ENCODE measurements at regions not wholly inside any gene's neighbourhood (a gene's known extent, or its start where the extent isn't known, plus 50 kb on each side); places are given as distances from the start of the nearest gene placed in this dataset.

- Histone ChIP-seq H3K27me3 (ENCODE audit: control insufficient read depth, insufficient read depth, low read length) (no peaks in the 10 kb centered on the region), H3K9me3 (ENCODE audit: control insufficient read depth, insufficient read depth, low read depth, low read length) (no peaks in the 10 kb centered on the region), H3K27ac (ENCODE audit: low read depth, low read length) (no peak overlapping the region), H3K4me1 (ENCODE audit: control insufficient read depth, insufficient read depth, low read length) (peaks cover 16% of the 10 kb centered on the region), H3K4me3 (ENCODE audit: low read depth, low read length) (no peak overlapping the region), H3K9ac (ENCODE audit: low read length) (no peak overlapping the region), H3K36me3 (ENCODE audit: control insufficient read depth, insufficient read depth, low read length) (no peaks in the 10 kb centered on the region)
Measured at GRCh38 chr14:65962952-65963351, 523.2 kb upstream of the CCDC196 start.

DNA sequence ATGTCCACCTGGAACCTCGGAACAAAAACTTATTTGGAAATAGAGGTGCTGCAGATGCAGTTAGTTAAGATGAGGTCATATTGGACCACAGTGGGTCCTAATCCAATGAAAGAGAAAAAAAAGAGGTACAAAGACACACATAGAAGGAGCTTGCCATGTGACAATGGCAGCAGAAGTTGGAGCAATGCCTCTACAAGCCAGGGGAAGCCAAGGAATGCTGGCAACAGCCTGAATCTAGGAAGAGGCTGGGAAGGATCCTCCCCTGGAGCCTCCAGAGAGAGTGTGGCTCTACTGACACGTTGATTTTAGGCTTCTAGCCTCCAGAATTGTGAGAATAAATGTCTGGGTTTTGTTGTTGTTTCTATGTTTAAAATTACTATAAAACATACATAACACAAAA, 521.8 kb upstream of the CCDC196 start:
- H3K27me3 ChIP-seq (ENCODE audit: control insufficient read depth, insufficient read depth, low read length), result no peaks in the 10 kb centered on the region
- no peaks in the 10 kb centered on the region for H3K36me3 ChIP-seq (ENCODE audit: control insufficient read depth, insufficient read depth, low read length)
- no peaks in the 10 kb centered on the region for H3K9me3 ChIP-seq (ENCODE audit: control insufficient read depth, insufficient read depth, low read depth, low read length)
- H3K4me1 ChIP-seq (ENCODE audit: control insufficient read depth, insufficient read depth, low read length), result peaks cover 5% of the 10 kb centered on the region; the same call in 1 of the 2 replicates
- H3K9ac ChIP-seq (ENCODE audit: low read length), result no peak overlapping the region
- H3K4me3 ChIP-seq (ENCODE audit: low read depth, low read length), result no peak overlapping the region
- no peak overlapping the region for H3K27ac ChIP-seq (ENCODE audit: low read depth, low read length)

- Histone ChIP-seq H3K4me3 (ENCODE audit: low read depth, low read length) (no peak overlapping the region), H3K9me3 (ENCODE audit: control insufficient read depth, insufficient read depth, low read depth, low read length) (no peaks in the 10 kb centered on the region), H3K27ac (ENCODE audit: low read depth, low read length) (no peak overlapping the region), H3K9ac (ENCODE audit: low read length) (no peak overlapping the region), H3K27me3 (ENCODE audit: control insufficient read depth, insufficient read depth, low read length) (no peaks in the 10 kb centered on the region), H3K4me1 (ENCODE audit: control insufficient read depth, insufficient read depth, low read length) (peaks cover 5% of the 10 kb centered on the region; the same call in 1 of the 2 replicates), H3K36me3 (ENCODE audit: control insufficient read depth, insufficient read depth, low read length) (no peaks in the 10 kb centered on the region)
Measured at GRCh38 chr14:65966188-65966587, 520.0 kb upstream of the CCDC196 start.

GRCh38 chr14:65972346-65972870, 513.8 kb upstream of the CCDC196 start:
- no peak overlapping the region for H3K27ac ChIP-seq (ENCODE audit: low read depth, low read length)
- no peak overlapping the region for H3K9ac ChIP-seq (ENCODE audit: low read length)
- H3K9me3 ChIP-seq (ENCODE audit: control insufficient read depth, insufficient read depth, low read depth, low read length), result no peaks in the 10 kb centered on the region
- H3K27me3 ChIP-seq (ENCODE audit: control insufficient read depth, insufficient read depth, low read length), result no peaks in the 10 kb centered on the region
- H3K4me1 ChIP-seq (ENCODE audit: control insufficient read depth, insufficient read depth, low read length), result 0 out of 2 replicates have a peak, but pooled peaks cover 3% of the 10 kb centered on the region
- H3K36me3 ChIP-seq (ENCODE audit: control insufficient read depth, insufficient read depth, low read length), result no peaks in the 10 kb centered on the region
- no peak overlapping the region for H3K4me3 ChIP-seq (ENCODE audit: low read depth, low read length)

DNA sequence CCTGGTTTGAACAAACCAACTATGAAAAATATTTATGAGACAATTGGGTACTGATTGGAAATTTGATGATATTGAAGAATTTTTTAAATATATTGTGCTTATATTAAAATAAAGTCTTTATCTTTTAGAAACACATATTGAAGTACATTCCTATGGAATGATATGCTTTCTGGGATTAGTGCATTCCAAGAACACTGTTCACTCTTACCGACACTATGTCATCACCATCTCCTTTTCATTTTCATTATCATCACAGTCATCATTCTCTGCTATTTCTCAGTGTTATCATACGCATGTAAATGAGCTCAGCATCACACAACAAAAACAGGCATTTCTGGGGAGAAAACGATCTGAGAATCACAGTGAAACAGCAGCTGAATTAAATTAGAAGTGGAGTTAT, 513.3 kb upstream of the CCDC196 start:
- H3K9me3 ChIP-seq (ENCODE audit: control insufficient read depth, insufficient read depth, low read depth, low read length), result no peaks in the 10 kb centered on the region
- no peaks in the 10 kb centered on the region for H3K27me3 ChIP-seq (ENCODE audit: control insufficient read depth, insufficient read depth, low read length)
- no peak overlapping the region for H3K4me3 ChIP-seq (ENCODE audit: low read depth, low read length)
- H3K4me1 ChIP-seq (ENCODE audit: control insufficient read depth, insufficient read depth, low read length), result 0 out of 2 replicates have a peak, but pooled peaks cover 3% of the 10 kb centered on the region
- no peak overlapping the region for H3K9ac ChIP-seq (ENCODE audit: low read length)
- no peaks in the 10 kb centered on the region for H3K36me3 ChIP-seq (ENCODE audit: control insufficient read depth, insufficient read depth, low read length)
- no peak overlapping the region for H3K27ac ChIP-seq (ENCODE audit: low read depth, low read length)

GRCh38 chr14:65975865-65976264, 510.3 kb upstream of the CCDC196 start:
- H3K27ac ChIP-seq (ENCODE audit: low read depth, low read length), result no peak overlapping the region
- 0 out of 2 replicates have a peak, but pooled peaks cover 3% of the 10 kb centered on the region for H3K4me1 ChIP-seq (ENCODE audit: control insufficient read depth, insufficient read depth, low read length)
- H3K27me3 ChIP-seq (ENCODE audit: control insufficient read depth, insufficient read depth, low read length), result no peaks in the 10 kb centered on the region
- H3K36me3 ChIP-seq (ENCODE audit: control insufficient read depth, insufficient read depth, low read length), result no peaks in the 10 kb centered on the region
- H3K9me3 ChIP-seq (ENCODE audit: control insufficient read depth, insufficient read depth, low read depth, low read length), result peaks cover 15% of the 10 kb centered on the region
- H3K9ac ChIP-seq (ENCODE audit: low read length), result no peak overlapping the region
- H3K4me3 ChIP-seq (ENCODE audit: low read depth, low read length), result no peak overlapping the region

GRCh38 chr14:65976761-65977404, 509.3 kb upstream of the CCDC196 start:
- 0 out of 2 replicates have a peak, but pooled peaks cover 3% of the 10 kb centered on the region for H3K4me1 ChIP-seq (ENCODE audit: control insufficient read depth, insufficient read depth, low read length)
- H3K4me3 ChIP-seq (ENCODE audit: low read depth, low read length), result no peak overlapping the region
- peaks cover 15% of the 10 kb centered on the region for H3K9me3 ChIP-seq (ENCODE audit: control insufficient read depth, insufficient read depth, low read depth, low read length)
- no peak overlapping the region for H3K9ac ChIP-seq (ENCODE audit: low read length)
- no peaks in the 10 kb centered on the region for H3K27me3 ChIP-seq (ENCODE audit: control insufficient read depth, insufficient read depth, low read length)
- H3K27ac ChIP-seq (ENCODE audit: low read depth, low read length), result no peak overlapping the region
- no peaks in the 10 kb centered on the region for H3K36me3 ChIP-seq (ENCODE audit: control insufficient read depth, insufficient read depth, low read length)

- H3K4me3 ChIP-seq (ENCODE audit: low read depth, low read length), result no peak overlapping the region
- H3K27ac ChIP-seq (ENCODE audit: low read depth, low read length), result no peak overlapping the region
- H3K4me1 ChIP-seq (ENCODE audit: control insufficient read depth, insufficient read depth, low read length), result no peaks in the 10 kb centered on the region; the same call in 1 of the 2 replicates
- no peak overlapping the region for H3K9ac ChIP-seq (ENCODE audit: low read length)
- H3K36me3 ChIP-seq (ENCODE audit: control insufficient read depth, insufficient read depth, low read length), result no peaks in the 10 kb centered on the region
- H3K9me3 ChIP-seq (ENCODE audit: control insufficient read depth, insufficient read depth, low read depth, low read length), result peaks cover 15% of the 10 kb centered on the region
- H3K27me3 ChIP-seq (ENCODE audit: control insufficient read depth, insufficient read depth, low read length), result no peaks in the 10 kb centered on the region
Measured at GRCh38 chr14:65981192-65981843, 504.9 kb upstream of the CCDC196 start.

DNA sequence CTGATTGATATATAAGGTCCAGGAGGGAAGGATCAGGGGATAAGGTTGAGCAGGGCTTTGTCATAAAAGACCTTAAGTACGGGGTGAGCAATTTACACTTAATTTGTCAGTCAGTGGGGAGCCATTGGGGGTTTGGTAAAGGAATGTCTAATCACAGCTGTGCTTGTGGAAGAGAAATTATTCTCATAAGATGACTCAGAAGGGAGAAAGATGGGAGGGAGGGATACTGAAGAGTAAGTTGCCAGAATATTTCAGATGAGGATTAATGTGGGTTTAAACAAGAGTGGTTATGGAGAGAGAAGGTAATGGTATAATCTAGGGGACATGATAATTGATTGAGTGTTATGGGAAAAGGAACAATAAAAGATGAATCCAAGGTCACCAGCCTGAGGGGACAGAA, 500.1 kb upstream of the CCDC196 start:
- Histone ChIP-seq H3K4me1 (ENCODE audit: control insufficient read depth, insufficient read depth, low read length) (no peaks in the 10 kb centered on the region; the same call in 1 of the 2 replicates), H3K27ac (ENCODE audit: low read depth, low read length) (no peak overlapping the region), H3K9me3 (ENCODE audit: control insufficient read depth, insufficient read depth, low read depth, low read length) (no peaks in the 10 kb centered on the region), H3K36me3 (ENCODE audit: control insufficient read depth, insufficient read depth, low read length) (no peaks in the 10 kb centered on the region), H3K27me3 (ENCODE audit: control insufficient read depth, insufficient read depth, low read length) (no peaks in the 10 kb centered on the region), H3K9ac (ENCODE audit: low read length) (no peak overlapping the region), H3K4me3 (ENCODE audit: low read depth, low read length) (no peak overlapping the region)

GRCh38 chr14:65989981-65990380, 496.2 kb upstream of the CCDC196 start:
- H3K9ac ChIP-seq (ENCODE audit: low read length), result no peak overlapping the region
- peaks cover 14% of the 10 kb centered on the region for H3K4me1 ChIP-seq (ENCODE audit: control insufficient read depth, insufficient read depth, low read length)
- H3K27me3 ChIP-seq (ENCODE audit: control insufficient read depth, insufficient read depth, low read length), result no peaks in the 10 kb centered on the region
- no peak overlapping the region for H3K27ac ChIP-seq (ENCODE audit: low read depth, low read length)
- H3K36me3 ChIP-seq (ENCODE audit: control insufficient read depth, insufficient read depth, low read length), result no peaks in the 10 kb centered on the region
- no peak overlapping the region for H3K4me3 ChIP-seq (ENCODE audit: low read depth, low read length)
- no peaks in the 10 kb centered on the region for H3K9me3 ChIP-seq (ENCODE audit: control insufficient read depth, insufficient read depth, low read depth, low read length)

- Histone ChIP-seq H3K27ac (ENCODE audit: low read depth, low read length) (no peak overlapping the region), H3K4me3 (ENCODE audit: low read depth, low read length) (no peak overlapping the region), H3K9me3 (ENCODE audit: control insufficient read depth, insufficient read depth, low read depth, low read length) (no peaks in the 10 kb centered on the region), H3K9ac (ENCODE audit: low read length) (no peak overlapping the region), H3K36me3 (ENCODE audit: control insufficient read depth, insufficient read depth, low read length) (no peaks in the 10 kb centered on the region), H3K4me1 (ENCODE audit: control insufficient read depth, insufficient read depth, low read length) (peaks cover 14% of the 10 kb centered on the region), H3K27me3 (ENCODE audit: control insufficient read depth, insufficient read depth, low read length) (no peaks in the 10 kb centered on the region)
Measured at GRCh38 chr14:65991104-65991503, 495.1 kb upstream of the CCDC196 start.
